Neural progenitor cell (in vitro differentiated cells): ENCODE measurements at regions not wholly inside any gene's neighbourhood (a gene's known extent, or its start where the extent isn't known, plus 50 kb on each side); places are given as distances from the start of the nearest gene placed in this dataset.

ENCODE experiments used
- DNase-seq: peaks from one replicate; pipeline ENCODE4 v3.0.0-alpha.2; 2016; ENCODE audit warnings: low spot score
- H2AFZ ChIP-seq: fragments of 200-600 bp; sonication (generic); replicated peaks from 2 replicates; pipeline ENCODE4 v1.6.1; 2016; ENCODE audit warnings: antibody characterized with exemption
- H3F3A ChIP-seq: fragments of 200-600 bp; sonication (generic); 2 replicates; pipeline ENCODE4 v1.6.1; 2016; ENCODE audit warnings: antibody characterized with exemption, low read depth
- H3K27ac ChIP-seq: fragments of 200-600 bp; sonication (generic); 2 replicates; pipeline ENCODE4 v1.5.1; 2016; ENCODE audit warnings: mild to moderate bottlenecking
- H3K27me3 ChIP-seq: fragments of 200-600 bp; sonication (generic); 2 replicates; pipeline ENCODE4 v1.6.1; 2016; ENCODE audit warnings: mild to moderate bottlenecking, moderate library complexity
- H3K36me3 ChIP-seq: fragments of 200-600 bp; sonication (generic); 2 replicates; pipeline ENCODE4 v1.5.1; 2016
- H3K4me1 ChIP-seq: fragments of 200-600 bp; sonication (generic); 2 replicates; pipeline ENCODE4 v1.6.1; 2016; ENCODE audit warnings: mixed run types
- H3K4me2 ChIP-seq: fragments of 200-600 bp; sonication (generic); 2 replicates; pipeline ENCODE4 v1.6.1; 2016
- H3K4me3 ChIP-seq: fragments of 200-600 bp; sonication (generic); 2 replicates; pipeline ENCODE4 v1.5.1; 2016
- H3K79me2 ChIP-seq: fragments of 200-600 bp; sonication (generic); 2 replicates; pipeline ENCODE4 v1.6.1; 2016; ENCODE audit warnings: low read depth
- H3K9ac ChIP-seq: fragments of 200-600 bp; sonication (generic); 2 replicates; pipeline ENCODE4 v1.6.1; 2016
- H3K9me3 ChIP-seq: fragments of 200-600 bp; sonication (generic); 2 replicates; pipeline ENCODE4 v1.5.1; 2016; ENCODE audit warnings: low read depth
- H4K20me1 ChIP-seq: fragments of 200-600 bp; sonication (generic); 2 replicates; pipeline ENCODE4 v1.6.1; 2016; ENCODE audit warnings: low read depth
- H3K27ac Mint-ChIP-seq: 3 replicates; pipeline ENCODE4 v1.8.0; 2021; ENCODE audit warnings: mixed read lengths
- H3K27me3 Mint-ChIP-seq: 2 replicates; pipeline ENCODE4 v1.8.0; 2022; ENCODE audit warnings: low read depth, mild to moderate bottlenecking, inconsistent platforms, moderate library complexity, mixed read lengths; ENCODE audit not compliant: insufficient read depth
- H3K36me3 Mint-ChIP-seq: 3 replicates; pipeline ENCODE4 v1.8.0; 2021; ENCODE audit warnings: mixed read lengths
- H3K4me1 Mint-ChIP-seq: 3 replicates; pipeline ENCODE4 v1.8.0; 2021; ENCODE audit warnings: mixed read lengths
- H3K4me3 Mint-ChIP-seq: 3 replicates; pipeline ENCODE4 v1.8.0; 2021; ENCODE audit warnings: mild to moderate bottlenecking, moderate library complexity, mixed read lengths
- H3K9me3 Mint-ChIP-seq: 3 replicates; pipeline ENCODE4 v1.8.0; 2020; ENCODE audit warnings: mixed read lengths
- CTCF ChIP-seq: fragments of 200-600 bp; sonication (generic); IDR thresholded peaks from 2 replicates; pipeline ENCODE4 v1.5.1; 2017; ENCODE audit warnings: antibody characterized with exemption, mild to moderate bottlenecking
- EZH2 ChIP-seq: fragments of 200-600 bp; sonication (generic); IDR thresholded peaks from 2 replicates; pipeline ENCODE4 v1.6.1; 2017; ENCODE audit warnings: antibody characterized with exemption, mild to moderate bottlenecking, moderate library complexity
- EZH2phosphoT487 ChIP-seq: fragments of 200-600 bp; sonication (generic); IDR thresholded peaks from 2 replicates; pipeline ENCODE4 v1.6.1; 2017; ENCODE audit warnings: antibody characterized with exemption

DNA sequence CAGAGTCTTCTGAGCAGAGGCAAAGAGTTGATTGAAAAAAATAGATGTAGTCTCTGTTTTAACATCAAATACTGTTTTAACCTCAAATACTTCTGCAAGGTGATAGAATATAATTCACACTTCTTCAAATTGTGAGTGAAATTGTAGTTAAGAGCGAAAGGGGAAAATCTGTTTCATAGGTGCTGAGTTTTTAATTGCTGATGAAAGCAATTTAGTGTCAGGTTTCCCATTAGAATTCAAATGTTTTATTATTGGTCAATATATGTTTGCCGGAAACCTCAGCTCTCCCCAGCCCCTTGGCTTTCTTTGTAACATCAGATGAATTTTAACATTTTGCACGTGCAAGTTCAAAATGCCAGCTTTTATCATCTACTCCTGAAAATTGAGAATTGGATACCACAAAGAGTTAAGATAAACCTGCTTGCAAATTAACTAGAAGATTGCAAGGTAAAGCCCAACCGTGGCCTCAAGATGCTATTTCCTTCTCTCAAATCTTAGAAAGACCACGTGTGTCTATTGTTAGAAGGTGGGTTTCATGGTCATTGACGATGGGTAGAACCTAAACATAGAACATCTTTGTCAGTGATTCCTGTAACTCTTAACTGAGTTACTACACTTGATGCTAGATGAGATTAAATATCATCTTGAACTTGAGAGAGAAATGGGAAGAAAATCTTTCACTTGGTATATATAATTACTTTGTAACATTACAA is 1824.2 kb upstream of the TENM3 start:
- Mint-ChIP-seq H3K36me3 (no peaks in the 10 kb centered on the region), H3K4me3 (no peak overlapping the region), H3K9me3 (no peaks in the 10 kb centered on the region), H3K27ac (no peak overlapping the region), H3K27me3 (no peaks in the 10 kb centered on the region), H3K4me1 (peaks cover 4% of the 10 kb centered on the region)
- no peaks in the 10 kb centered on the region for H4K20me1 ChIP-seq
- no peaks in the 10 kb centered on the region for H3K27me3 ChIP-seq
- H3F3A ChIP-seq = no peaks in the 10 kb centered on the region
- H3K36me3 ChIP-seq = no peaks in the 10 kb centered on the region
- H3K79me2 ChIP-seq = no peaks in the 10 kb centered on the region
- H3K4me3 ChIP-seq = no peak overlapping the region
- no peaks in the 10 kb centered on the region for H3K4me1 ChIP-seq
- H2AFZ ChIP-seq = no peak overlapping the region
- H3K27ac ChIP-seq = no peak overlapping the region
- no peak overlapping the region for H3K9ac ChIP-seq
- no peak for TF ChIP-seq EZH2
- no peak for TF ChIP-seq EZH2phosphoT487
- TF ChIP-seq CTCF = no peak
- DNase-seq = no peak
- H3K9me3 ChIP-seq = no peaks in the 10 kb centered on the region
- H3K4me2 ChIP-seq = no peak overlapping the region

- Histone ChIP-seq H3K4me1 (no peaks in the 10 kb centered on the region), H3K9ac (no peak overlapping the region), H3K27ac (no peak overlapping the region), H3F3A (no peaks in the 10 kb centered on the region), H3K27me3 (no peaks in the 10 kb centered on the region), H3K79me2 (no peaks in the 10 kb centered on the region), H3K9me3 (no peaks in the 10 kb centered on the region), H3K4me2 (no peak overlapping the region), H2AFZ (no peak overlapping the region), H4K20me1 (no peaks in the 10 kb centered on the region), H3K36me3 (no peaks in the 10 kb centered on the region), H3K4me3 (no peak overlapping the region)
- peaks cover 4% of the 10 kb centered on the region for H3K4me1 Mint-ChIP-seq
- no peak overlapping the region for H3K27ac Mint-ChIP-seq
- no peaks in the 10 kb centered on the region for H3K9me3 Mint-ChIP-seq
- no peak for DNase-seq
- TF ChIP-seq CTCF (no peak), EZH2phosphoT487 (no peak), EZH2 (no peak)
- no peaks in the 10 kb centered on the region for H3K27me3 Mint-ChIP-seq
- no peak overlapping the region for H3K4me3 Mint-ChIP-seq
- no peaks in the 10 kb centered on the region for H3K36me3 Mint-ChIP-seq
These were observed 1820.1 kb upstream of the TENM3 start for GRCh38 chr4:180422989-180423711.

DNA sequence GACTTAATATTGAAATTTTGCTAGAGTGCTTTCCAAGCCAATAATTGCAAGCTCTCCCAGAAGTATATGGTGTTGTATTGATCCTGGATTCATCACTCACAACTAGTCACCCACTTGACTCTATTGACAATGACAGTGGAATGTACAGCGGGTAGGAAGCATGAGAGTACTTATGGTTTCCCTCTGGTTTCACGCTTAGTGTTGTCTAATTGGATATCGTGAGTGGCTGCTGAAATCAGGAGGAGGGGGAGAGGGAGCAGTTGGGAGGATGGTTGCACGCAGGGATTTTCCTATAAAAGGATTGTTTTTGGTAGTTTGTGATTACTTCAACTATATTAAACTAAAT is 1819.5 kb upstream of the TENM3 start:
- no peak overlapping the region for H3K4me2 ChIP-seq
- H3K4me3 ChIP-seq = no peak overlapping the region
- TF ChIP-seq EZH2 = no peak
- TF ChIP-seq EZH2phosphoT487 = no peak
- no peak for TF ChIP-seq CTCF
- H3K9me3 ChIP-seq = no peaks in the 10 kb centered on the region
- no peak for DNase-seq
- no peaks in the 10 kb centered on the region for H3K36me3 Mint-ChIP-seq
- H3K27ac ChIP-seq = no peak overlapping the region
- peaks cover 4% of the 10 kb centered on the region for H3K4me1 Mint-ChIP-seq
- H3K9me3 Mint-ChIP-seq = no peaks in the 10 kb centered on the region
- H3K36me3 ChIP-seq = no peaks in the 10 kb centered on the region
- H3K4me1 ChIP-seq = no peaks in the 10 kb centered on the region
- no peak overlapping the region for H3K9ac ChIP-seq
- no peaks in the 10 kb centered on the region for H3K79me2 ChIP-seq
- no peaks in the 10 kb centered on the region for H4K20me1 ChIP-seq
- H3K27me3 Mint-ChIP-seq = no peaks in the 10 kb centered on the region
- no peaks in the 10 kb centered on the region for H3F3A ChIP-seq
- H3K27ac Mint-ChIP-seq = no peak overlapping the region
- H3K27me3 ChIP-seq = no peaks in the 10 kb centered on the region
- no peak overlapping the region for H2AFZ ChIP-seq
- H3K4me3 Mint-ChIP-seq = no peak overlapping the region
